WTC11 (cell line): ENCODE measurements at regions not wholly inside any gene's neighbourhood (a gene's known extent, or its start where the extent isn't known, plus 50 kb on each side); places are given as distances from the start of the nearest gene placed in this dataset.

Experiments used
- ATAC-seq: fragments of 200-7000 bp; cut with Tn5 transposase; 2 replicates; pipeline ENCODE4 v1.10.0; 2021; ENCODE audit warnings: mild to moderate bottlenecking, moderate library complexity
- CTCF ChIA-PET: fragments of 300-600 bp; sonication (Branson Sonifier 250); formaldehyde crosslinking; loops from one replicate; lab custom pipeline; 2021; ENCODE audit warnings: antibody characterized with exemption; lab: Charles Lee
- POLR2A ChIA-PET: fragments of 350-600 bp; sonication (Branson Sonifier 250); formaldehyde crosslinking; loops from one replicate; lab custom pipeline; 2021; ENCODE audit warnings: antibody characterized with exemption; lab: Charles Lee
- DNase-seq: peaks from one replicate; pipeline ENCODE4 v3.0.0; 2021; ENCODE audit warnings: low spot score
- H3K27ac Mint-ChIP-seq: 2 replicates; pipeline ENCODE4 v1.8.0; 2021; ENCODE audit warnings: mixed read lengths
- H3K27me3 Mint-ChIP-seq: 2 replicates; pipeline ENCODE4 v1.8.0; 2021; ENCODE audit warnings: low read depth, mild to moderate bottlenecking, moderate library complexity, mixed read lengths
- H3K36me3 Mint-ChIP-seq: 2 replicates; pipeline ENCODE4 v1.8.0; 2021; ENCODE audit warnings: mixed read lengths
- H3K4me1 Mint-ChIP-seq: 2 replicates; pipeline ENCODE4 v1.8.0; 2022; ENCODE audit warnings: mixed read lengths
- H3K4me3 Mint-ChIP-seq: 2 replicates; pipeline ENCODE4 v1.8.0; 2021; ENCODE audit warnings: mild to moderate bottlenecking, moderate library complexity, mixed read lengths
- H3K9me3 Mint-ChIP-seq: 2 replicates; pipeline ENCODE4 v1.8.0; 2021; ENCODE audit warnings: mixed read lengths
- E2F5 ChIP-seq: sonication (generic); formaldehyde crosslinking; IDR thresholded peaks from 2 replicates; pipeline ENCODE4 v1.8.1; 2022; ENCODE audit warnings: mild to moderate bottlenecking, moderate library complexity, missing genetic modification reagents
- ETV6 ChIP-seq: sonication (generic); formaldehyde crosslinking; IDR thresholded peaks from 2 replicates; pipeline ENCODE4 v1.8.1; 2022; ENCODE audit warnings: mild to moderate bottlenecking, missing genetic modification reagents
- FOXJ3 ChIP-seq: sonication (generic); formaldehyde crosslinking; IDR thresholded peaks from 2 replicates; pipeline ENCODE4 v1.9.0; 2021; ENCODE audit warnings: missing genetic modification reagents, mild to moderate bottlenecking, borderline replicate concordance
- FOXP4 ChIP-seq: sonication (generic); formaldehyde crosslinking; IDR thresholded peaks from 2 replicates; pipeline ENCODE4 v1.8.0; 2022; ENCODE audit warnings: mild to moderate bottlenecking, missing genetic modification reagents
- GABPB1 ChIP-seq: sonication (generic); formaldehyde crosslinking; IDR thresholded peaks from 2 replicates; pipeline ENCODE4 v1.8.1; 2023; ENCODE audit warnings: mild to moderate bottlenecking, missing genetic modification reagents
- GRHL2 ChIP-seq: fragments of 250-450 bp; sonication (Bioruptor Pico); IDR thresholded peaks from 2 replicates; pipeline ENCODE4 v1.8.0; 2022; ENCODE audit warnings: mild to moderate bottlenecking, moderate library complexity; ENCODE audit not compliant: insufficient replicate concordance, severe bottlenecking
- IRF1 ChIP-seq: sonication (generic); formaldehyde crosslinking; IDR thresholded peaks from 2 replicates; pipeline ENCODE4 v1.8.0; 2023; ENCODE audit warnings: missing genetic modification reagents
- JAZF1 ChIP-seq: fragments of 250-450 bp; sonication (Bioruptor Pico); IDR thresholded peaks from 2 replicates; pipeline ENCODE4 v1.9.0; 2021; ENCODE audit warnings: moderate library complexity, mild to moderate bottlenecking, inconsistent platforms
- NFE2L1 ChIP-seq: sonication (generic); formaldehyde crosslinking; IDR thresholded peaks from 2 replicates; pipeline ENCODE4 v1.8.1; 2023; ENCODE audit warnings: missing genetic modification reagents
- NFYB ChIP-seq: sonication (generic); formaldehyde crosslinking; conservative IDR thresholded peaks from 2 replicates; pipeline ENCODE4 v1.8.0; 2022; ENCODE audit warnings: low read depth, missing genetic modification reagents
- RORB ChIP-seq: fragments of 250-450 bp; sonication (Bioruptor Pico); IDR thresholded peaks from 2 replicates; pipeline ENCODE4 v1.9.0; 2021; ENCODE audit warnings: mild to moderate bottlenecking
- SMAD3 ChIP-seq: sonication (generic); formaldehyde crosslinking; IDR thresholded peaks from 2 replicates; pipeline ENCODE4 v1.8.0; 2022; ENCODE audit warnings: missing genetic modification reagents, mild to moderate bottlenecking, borderline replicate concordance
- SMAD4 ChIP-seq: sonication (generic); formaldehyde crosslinking; IDR thresholded peaks from 2 replicates; pipeline ENCODE4 v1.8.0; 2022; ENCODE audit warnings: mild to moderate bottlenecking, missing genetic modification reagents
- TEAD1 ChIP-seq: sonication (generic); formaldehyde crosslinking; IDR thresholded peaks from 2 replicates; pipeline ENCODE4 v1.8.0; 2022; ENCODE audit warnings: mild to moderate bottlenecking, missing genetic modification reagents
- TEAD4 ChIP-seq: sonication (generic); formaldehyde crosslinking; IDR thresholded peaks from 2 replicates; pipeline ENCODE4 v1.8.0; 2022; ENCODE audit warnings: mild to moderate bottlenecking, missing genetic modification reagents
- USF1 ChIP-seq: sonication (generic); formaldehyde crosslinking; IDR thresholded peaks from 2 replicates; pipeline ENCODE4 v1.8.0; 2022; ENCODE audit warnings: mild to moderate bottlenecking, missing genetic modification reagents
- ZNF263 ChIP-seq: sonication (generic); formaldehyde crosslinking; IDR thresholded peaks from 2 replicates; pipeline ENCODE4 v1.8.1; 2022; ENCODE audit warnings: low read depth, mild to moderate bottlenecking, moderate library complexity, missing genetic modification reagents
- ZNF317 ChIP-seq: sonication (generic); formaldehyde crosslinking; IDR thresholded peaks from 2 replicates; pipeline ENCODE4 v1.8.1; 2023; ENCODE audit warnings: low read depth, mild to moderate bottlenecking, moderate library complexity, missing genetic modification reagents, borderline replicate concordance
- ZNF671 ChIP-seq: fragments of 250-450 bp; sonication (Bioruptor Pico); IDR thresholded peaks from 2 replicates; pipeline ENCODE4 v1.8.0; 2021; ENCODE audit warnings: mild to moderate bottlenecking
- TF ChIP-seq, protein P1 (sequence below): sonication (generic); formaldehyde crosslinking; IDR thresholded peaks from 2 replicates; pipeline ENCODE4 v1.8.1; 2023; ENCODE audit warnings: mild to moderate bottlenecking, missing genetic modification reagents, moderate library complexity
- TF ChIP-seq, protein P2 (sequence below): fragments of 250-450 bp; sonication (Bioruptor Pico); IDR thresholded peaks from 2 replicates; pipeline ENCODE4 v1.9.0; 2021; ENCODE audit warnings: mild to moderate bottlenecking
- TF ChIP-seq, protein P3 (sequence below): fragments of 200-600 bp; IDR thresholded peaks from 2 replicates; pipeline ENCODE4 v1.8.0; 2022; ENCODE audit warnings: antibody characterized with exemption
- TF ChIP-seq, protein P4 (sequence below): fragments of 250-450 bp; sonication (Bioruptor Pico); IDR thresholded peaks from 2 replicates; pipeline ENCODE4 v1.9.0; 2021; ENCODE audit warnings: moderate library complexity, mild to moderate bottlenecking, inconsistent platforms, borderline replicate concordance

GRCh38 chr4:132506568-132506967 lies 642.5 kb upstream of the PCDH10 start:
- no peak overlapping the region for H3K27ac Mint-ChIP-seq
- no peak for TF ChIP-seq FOXJ3 (CRISPR knock-in tag)
- no peak for TF ChIP-seq RORB (CRISPR knock-in tag)
- TF ChIP-seq, protein P1, sequence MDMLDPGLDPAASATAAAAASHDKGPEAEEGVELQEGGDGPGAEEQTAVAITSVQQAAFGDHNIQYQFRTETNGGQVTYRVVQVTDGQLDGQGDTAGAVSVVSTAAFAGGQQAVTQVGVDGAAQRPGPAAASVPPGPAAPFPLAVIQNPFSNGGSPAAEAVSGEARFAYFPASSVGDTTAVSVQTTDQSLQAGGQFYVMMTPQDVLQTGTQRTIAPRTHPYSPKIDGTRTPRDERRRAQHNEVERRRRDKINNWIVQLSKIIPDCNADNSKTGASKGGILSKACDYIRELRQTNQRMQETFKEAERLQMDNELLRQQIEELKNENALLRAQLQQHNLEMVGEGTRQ, result no peak
- no peak for TF ChIP-seq ETV6 (CRISPR knock-in tag)
- TF ChIP-seq ZNF671 (CRISPR knock-in tag), result no peak
- TF ChIP-seq, protein P2, sequence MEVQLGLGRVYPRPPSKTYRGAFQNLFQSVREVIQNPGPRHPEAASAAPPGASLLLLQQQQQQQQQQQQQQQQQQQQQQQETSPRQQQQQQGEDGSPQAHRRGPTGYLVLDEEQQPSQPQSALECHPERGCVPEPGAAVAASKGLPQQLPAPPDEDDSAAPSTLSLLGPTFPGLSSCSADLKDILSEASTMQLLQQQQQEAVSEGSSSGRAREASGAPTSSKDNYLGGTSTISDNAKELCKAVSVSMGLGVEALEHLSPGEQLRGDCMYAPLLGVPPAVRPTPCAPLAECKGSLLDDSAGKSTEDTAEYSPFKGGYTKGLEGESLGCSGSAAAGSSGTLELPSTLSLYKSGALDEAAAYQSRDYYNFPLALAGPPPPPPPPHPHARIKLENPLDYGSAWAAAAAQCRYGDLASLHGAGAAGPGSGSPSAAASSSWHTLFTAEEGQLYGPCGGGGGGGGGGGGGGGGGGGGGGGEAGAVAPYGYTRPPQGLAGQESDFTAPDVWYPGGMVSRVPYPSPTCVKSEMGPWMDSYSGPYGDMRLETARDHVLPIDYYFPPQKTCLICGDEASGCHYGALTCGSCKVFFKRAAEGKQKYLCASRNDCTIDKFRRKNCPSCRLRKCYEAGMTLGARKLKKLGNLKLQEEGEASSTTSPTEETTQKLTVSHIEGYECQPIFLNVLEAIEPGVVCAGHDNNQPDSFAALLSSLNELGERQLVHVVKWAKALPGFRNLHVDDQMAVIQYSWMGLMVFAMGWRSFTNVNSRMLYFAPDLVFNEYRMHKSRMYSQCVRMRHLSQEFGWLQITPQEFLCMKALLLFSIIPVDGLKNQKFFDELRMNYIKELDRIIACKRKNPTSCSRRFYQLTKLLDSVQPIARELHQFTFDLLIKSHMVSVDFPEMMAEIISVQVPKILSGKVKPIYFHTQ (CRISPR knock-in tag), result no peak
- TF ChIP-seq NFE2L1 (CRISPR knock-in tag), result no peak
- TF ChIP-seq, protein P3, sequence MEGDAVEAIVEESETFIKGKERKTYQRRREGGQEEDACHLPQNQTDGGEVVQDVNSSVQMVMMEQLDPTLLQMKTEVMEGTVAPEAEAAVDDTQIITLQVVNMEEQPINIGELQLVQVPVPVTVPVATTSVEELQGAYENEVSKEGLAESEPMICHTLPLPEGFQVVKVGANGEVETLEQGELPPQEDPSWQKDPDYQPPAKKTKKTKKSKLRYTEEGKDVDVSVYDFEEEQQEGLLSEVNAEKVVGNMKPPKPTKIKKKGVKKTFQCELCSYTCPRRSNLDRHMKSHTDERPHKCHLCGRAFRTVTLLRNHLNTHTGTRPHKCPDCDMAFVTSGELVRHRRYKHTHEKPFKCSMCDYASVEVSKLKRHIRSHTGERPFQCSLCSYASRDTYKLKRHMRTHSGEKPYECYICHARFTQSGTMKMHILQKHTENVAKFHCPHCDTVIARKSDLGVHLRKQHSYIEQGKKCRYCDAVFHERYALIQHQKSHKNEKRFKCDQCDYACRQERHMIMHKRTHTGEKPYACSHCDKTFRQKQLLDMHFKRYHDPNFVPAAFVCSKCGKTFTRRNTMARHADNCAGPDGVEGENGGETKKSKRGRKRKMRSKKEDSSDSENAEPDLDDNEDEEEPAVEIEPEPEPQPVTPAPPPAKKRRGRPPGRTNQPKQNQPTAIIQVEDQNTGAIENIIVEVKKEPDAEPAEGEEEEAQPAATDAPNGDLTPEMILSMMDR, result no peak
- no peak for TF ChIP-seq JAZF1
- no peak for TF ChIP-seq IRF1 (CRISPR knock-in tag)
- TF ChIP-seq ZNF263 (CRISPR knock-in tag), result no peak
- no peak for TF ChIP-seq GRHL2 (CRISPR knock-in tag)
- TF ChIP-seq ZNF317 (CRISPR knock-in tag), result no peak
- TF ChIP-seq, protein P4, sequence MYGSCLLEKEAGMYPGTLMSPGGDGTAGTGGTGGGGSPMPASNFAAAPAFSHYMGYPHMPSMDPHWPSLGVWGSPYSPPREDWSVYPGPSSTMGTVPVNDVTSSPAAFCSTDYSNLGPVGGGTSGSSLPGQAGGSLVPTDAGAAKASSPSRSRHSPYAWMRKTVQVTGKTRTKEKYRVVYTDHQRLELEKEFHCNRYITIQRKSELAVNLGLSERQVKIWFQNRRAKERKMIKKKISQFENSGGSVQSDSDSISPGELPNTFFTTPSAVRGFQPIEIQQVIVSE (CRISPR knock-in tag), result no peak
- TF ChIP-seq, all 79 proteins: peak for 0
- H3K4me1 Mint-ChIP-seq, result peaks cover 45% of the 10 kb centered on the region
- peaks cover 5% of the 10 kb centered on the region; the same call in 1 of the 2 replicates for H3K36me3 Mint-ChIP-seq
- H3K4me3 Mint-ChIP-seq, result no peak overlapping the region
- peaks cover 8% of the 10 kb centered on the region for H3K9me3 Mint-ChIP-seq
- no peaks in the 10 kb centered on the region for H3K27me3 Mint-ChIP-seq
- POLR2A ChIA-PET, result no interaction called here
- CTCF ChIA-PET, result interaction anchor here (0.9 kb wide), 1 partner anchor 11 kb away, joined by 3 read pairs; no protein-coding TSS in a partner anchor
- DNase-seq (no peak), ATAC-seq (no peak)

- ChIA-PET CTCF (interaction anchor here (1.1 to 1.5 kb wide), 2 partner anchors 18 to 44 kb away, joined by 3 to 5 read pairs; no protein-coding TSS in a partner anchor), POLR2A (no interaction called here)
- Mint-ChIP-seq H3K4me1 (peaks cover 53% of the 10 kb centered on the region), H3K27ac (peak overlapping the region; percentile 63), H3K27me3 (no peaks in the 10 kb centered on the region), H3K36me3 (peaks cover 7% of the 10 kb centered on the region), H3K4me3 (no peak overlapping the region), H3K9me3 (peaks cover 11% of the 10 kb centered on the region)
- ATAC-seq, result peak; percentile 30
- no peak for DNase-seq
- no peak for TF ChIP-seq TEAD4 (CRISPR knock-in tag)
- TF ChIP-seq E2F5 (CRISPR knock-in tag), result no peak
- no peak for TF ChIP-seq NFYB (CRISPR knock-in tag)
- TF ChIP-seq FOXP4 (CRISPR knock-in tag), result no peak
- TF ChIP-seq SMAD4 (CRISPR knock-in tag), result no peak
- no peak for TF ChIP-seq GABPB1
- TF ChIP-seq ZNF263 (CRISPR knock-in tag), result no peak
- TF ChIP-seq USF1, result no peak
- TF ChIP-seq TEAD1 (CRISPR knock-in tag), result no peak
- TF ChIP-seq SMAD3 (CRISPR knock-in tag), result no peak
- no peak for TF ChIP-seq JAZF1
Observed at GRCh38 chr4:132513491-132513890, 635.6 kb upstream of the PCDH10 start.
